Ovary (tissue), 7 donors: ENCODE measurements at regions not wholly inside any gene's neighbourhood (a gene's known extent, or its start where the extent isn't known, plus 50 kb on each side); places are given as distances from the start of the nearest gene placed in this dataset.

Source experiments
- DNase-seq, 5 donors: peaks; one replicate each; pipeline ENCODE4 v3.0.0-alpha.2; 2019 to 2020
- H3K27ac ChIP-seq, 2 donors: fragments of 200-600 bp; one replicate each; pipeline versions ENCODE4 v1.5.1 to v1.8.0; 2019 to 2022
- H3K27me3 ChIP-seq: fragments of 200-600 bp; one replicate; pipeline ENCODE4 v1.8.0; 2022
- H3K36me3 ChIP-seq: fragments of 200-600 bp; sonication (generic); one replicate; pipeline ENCODE4 v1.5.1; 2019
- H3K4me1 ChIP-seq: one replicate; pipeline ENCODE4 v1.8.1; 2013; ENCODE audit warnings: mild to moderate bottlenecking, moderate library complexity; ENCODE audit not compliant: insufficient read depth
- H3K4me3 ChIP-seq: fragments of 200-600 bp; sonication (generic); one replicate; pipeline ENCODE4 v1.5.1; 2017
- H3K9me3 ChIP-seq, 2 donors: fragments of 200-600 bp in 1 of 2; sonication (generic) in 1 of 2; one replicate each; pipeline versions ENCODE4 v1.5.1 to v1.8.1; 2013 to 2019; ENCODE audit warnings: mild to moderate bottlenecking in 1 of 2, moderate library complexity in 1 of 2
- CTCF ChIP-seq, 3 donors: fragments of 450-650 bp in 2 of 3; fragments of 200-600 bp in 1 of 3; IDR thresholded peaks; one replicate each; pipeline versions ENCODE4 v1.5.1 to v1.8.0; 2016 to 2022; ENCODE audit warnings: antibody characterized with exemption in 3 of 3, mild to moderate bottlenecking in 1 of 3
- EP300 ChIP-seq: sonication (generic); formaldehyde crosslinking; IDR thresholded peaks from one replicate; pipeline ENCODE4 v1.6.1; 2017; ENCODE audit warnings: antibody characterized with exemption
- POLR2A ChIP-seq: fragments of 450-650 bp; IDR thresholded peaks from one replicate; pipeline ENCODE4 v1.6.1; 2017; ENCODE audit warnings: antibody characterized with exemption, mild to moderate bottlenecking, moderate library complexity
- WGBS, 3 donors: extraction: QIAGEN DNeasy Blood & Tissue Kit in 1 of 3; methylation state at CpG; one replicate each; pipeline versions ENCODE4 v1.1.5 to v1.1.7; 2013 to 2017; 5-methylcytosine and 5-hydroxymethylcytosine counted together
- intact Hi-C, 4 donors: fragments of 100-400 bp; cut with DNase I; formaldehyde crosslinking; loops; one replicate each; pipeline versions ENCODE4 v1.11.0 to v1.15.1; 2022 to 2023
- donor health status: DM: no; HTN: no; CAD: no; lungs with moderate emphysema.
- donor health status: DM: no; HTN: no; CAD: no.
- donor health status: Bipolar disorder and iron deficiency.
- donor health status: DM: no; HTN: no; CAD: no.
- donor health status: DM: yes; HTN: yes; CAD: no.

DNA sequence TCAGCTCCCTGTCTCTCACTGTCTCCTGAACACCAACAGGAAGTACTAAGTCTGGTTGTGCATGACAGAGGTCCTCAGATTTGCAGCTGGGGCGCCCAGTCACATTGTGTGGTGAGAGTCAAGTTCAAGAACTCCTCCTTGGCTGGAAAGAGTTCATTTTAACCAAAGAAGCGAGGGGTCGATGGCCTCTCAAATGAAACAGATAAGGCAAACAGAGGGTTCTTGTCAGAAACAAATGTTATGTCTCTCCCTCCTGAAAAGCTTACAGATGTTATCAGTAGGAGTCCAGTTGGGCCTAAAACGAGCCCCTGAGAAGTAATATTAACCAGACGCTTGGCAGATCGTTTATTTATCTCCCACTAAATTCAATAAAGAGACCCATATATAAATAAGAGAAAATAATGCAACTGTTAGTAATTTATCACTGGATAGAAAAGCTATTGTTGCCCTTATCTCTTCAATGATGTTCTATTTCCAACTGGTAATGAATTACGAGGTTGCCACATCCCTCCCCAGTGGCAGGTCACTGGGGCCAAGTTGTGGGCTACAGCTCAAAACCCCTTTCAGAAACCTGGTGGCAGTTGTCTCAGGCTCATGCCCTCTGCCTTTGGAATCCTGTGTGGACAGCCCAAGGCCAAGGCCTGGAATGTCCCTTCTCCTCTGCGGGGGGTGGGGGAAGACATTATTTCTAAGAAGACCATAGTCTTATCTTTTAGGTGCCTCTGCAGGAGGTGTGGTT, 307.5 kb upstream of the DYNLRB2 start:
- 16 to 27% (median 19%) methylated on average over 8 of the region's 8 CpGs for WGBS, 3 donors
- H3K36me3 ChIP-seq = no peaks in the 10 kb centered on the region
- H3K9me3 ChIP-seq = no peaks in the 10 kb centered on the region
- H3K27ac ChIP-seq = no peak overlapping the region
- no peak for DNase-seq
- H3K27me3 ChIP-seq = no peaks in the 10 kb centered on the region
- intact Hi-C loops = no loop called here
- no peak overlapping the region for H3K4me3 ChIP-seq
- TF ChIP-seq EP300 (no peak), POLR2A (no peak), CTCF (IDR thresholded peaks at IDR 0.05) (no peak)
- peaks cover 18% of the 10 kb centered on the region for H3K4me1 ChIP-seq

DNA sequence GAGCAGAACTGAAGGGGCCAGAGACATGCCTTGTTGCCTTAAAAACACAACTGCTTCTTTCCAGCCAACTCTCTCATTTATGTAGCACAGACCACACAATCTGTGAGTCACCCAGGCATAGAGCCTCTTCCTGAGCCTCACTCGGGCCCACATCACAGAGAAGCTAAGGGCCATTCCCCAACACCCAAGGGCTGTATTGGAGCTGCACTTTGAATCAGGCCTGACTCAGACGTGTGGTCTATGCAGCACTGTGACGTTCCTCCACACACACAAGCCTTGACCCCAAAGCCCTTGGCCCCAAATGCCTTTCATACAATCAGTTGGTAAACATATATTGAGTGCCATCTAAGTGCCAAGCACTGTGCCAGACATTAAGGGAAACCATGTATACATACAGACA, 308.9 kb upstream of the DYNLRB2 start:
- H3K36me3 ChIP-seq = no peaks in the 10 kb centered on the region
- H3K9me3 ChIP-seq = no peaks in the 10 kb centered on the region
- H3K4me3 ChIP-seq = no peak overlapping the region
- 23 to 28% (median 26%) methylated on average over 3 of the region's 3 CpGs for WGBS, 3 donors
- intact Hi-C loops = no loop called here
- no peaks in the 10 kb centered on the region for H3K27me3 ChIP-seq
- no peak for DNase-seq
- TF ChIP-seq EP300 = no peak
- TF ChIP-seq CTCF (IDR thresholded peaks at IDR 0.05) = no peak
- TF ChIP-seq POLR2A = no peak
- peaks cover 18% of the 10 kb centered on the region for H3K4me1 ChIP-seq
- no peak overlapping the region for H3K27ac ChIP-seq

- no peak overlapping the region for H3K4me3 ChIP-seq
- no peaks in the 10 kb centered on the region for H3K9me3 ChIP-seq
- H3K27ac ChIP-seq = no peak overlapping the region
- intact Hi-C loops = no loop called here
- H3K27me3 ChIP-seq = no peaks in the 10 kb centered on the region
- no peaks in the 10 kb centered on the region for H3K36me3 ChIP-seq
- no peak for TF ChIP-seq EP300
- no peak for TF ChIP-seq CTCF (IDR thresholded peaks at IDR 0.05)
- TF ChIP-seq POLR2A = no peak
- no peak for DNase-seq
- peaks cover 18% of the 10 kb centered on the region for H3K4me1 ChIP-seq
These were observed 309.7 kb upstream of the DYNLRB2 start for GRCh38 chr16:80231121-80231520.

DNA sequence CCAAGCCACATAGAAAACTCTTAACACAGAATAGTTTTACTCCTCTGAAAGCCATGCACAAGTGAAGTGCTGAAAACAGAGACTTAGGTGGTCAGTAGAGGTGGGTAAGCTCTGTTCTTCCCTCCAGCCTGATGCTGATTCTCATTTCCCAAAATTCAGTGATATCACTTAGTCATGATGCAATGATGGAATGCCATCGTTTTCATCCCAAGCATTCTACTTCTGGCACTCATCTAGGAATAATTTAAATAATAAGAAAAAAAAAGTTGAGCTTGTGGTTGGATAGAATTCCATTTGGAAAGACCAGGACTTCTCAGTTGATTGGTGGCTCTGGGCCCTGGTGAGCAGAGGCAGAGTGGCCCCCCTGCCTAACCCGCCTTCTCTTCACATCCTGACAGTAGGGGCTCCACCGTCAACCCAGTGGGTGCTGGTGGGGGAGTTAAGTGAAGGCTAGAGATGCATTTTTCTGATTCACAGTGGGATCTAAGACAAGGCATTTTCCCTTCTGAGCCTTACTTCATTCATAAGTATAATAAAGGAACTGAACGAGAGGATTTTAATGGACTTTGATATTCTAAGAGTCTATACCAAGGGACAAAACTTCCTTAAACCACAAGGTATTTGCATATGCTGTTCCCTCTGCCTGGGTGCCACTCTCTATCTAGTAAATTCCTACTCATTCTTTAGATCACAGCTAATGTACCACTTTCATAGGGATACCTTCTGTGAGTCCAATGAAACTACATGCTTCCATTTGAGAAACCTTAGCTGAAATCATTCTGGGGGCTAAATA, 310.3 kb upstream of the DYNLRB2 start:
- DNase-seq = no peak
- H3K27me3 ChIP-seq = no peaks in the 10 kb centered on the region
- peaks cover 18% of the 10 kb centered on the region for H3K4me1 ChIP-seq
- 66 to 75% (median 70%) methylated on average over 4 of the region's 4 CpGs for WGBS, 3 donors
- H3K9me3 ChIP-seq = no peaks in the 10 kb centered on the region
- H3K4me3 ChIP-seq = no peak overlapping the region
- no peaks in the 10 kb centered on the region for H3K36me3 ChIP-seq
- TF ChIP-seq CTCF (IDR thresholded peaks at IDR 0.05) (no peak), EP300 (no peak), POLR2A (no peak)
- H3K27ac ChIP-seq = no peak overlapping the region
- intact Hi-C loops = no loop called here
